H9 (cell line): ENCODE measurements at regions not wholly inside any gene's neighbourhood (a gene's known extent, or its start where the extent isn't known, plus 50 kb on each side); places are given as distances from the start of the nearest gene placed in this dataset.

ENCODE experiments used
- DNase-seq: peaks from one replicate; pipeline ENCODE4 v3.0.0-alpha.2; 2017
- H2AFZ ChIP-seq: one replicate; pipeline ENCODE4 v1.6.1; 2013; ENCODE audit warnings: mild to moderate bottlenecking, low read length, control low read depth, moderate library complexity
- H2AK5ac ChIP-seq: 2 replicates; pipeline ENCODE4 v1.6.1; 2013; ENCODE audit warnings: low read length, control low read depth, mixed read lengths; ENCODE audit not compliant: insufficient read length
- H2BK120ac ChIP-seq: one replicate; pipeline ENCODE4 v1.6.1; 2013; ENCODE audit warnings: low read depth, mild to moderate bottlenecking, low read length, control low read depth, inconsistent platforms; ENCODE audit not compliant: poor library complexity, severe bottlenecking
- H2BK12ac ChIP-seq: 2 replicates; pipeline ENCODE4 v1.6.1; 2013; ENCODE audit warnings: low read length, control low read depth, mixed read lengths, low read depth; ENCODE audit not compliant: insufficient read length
- H2BK15ac ChIP-seq: 2 replicates; pipeline ENCODE4 v1.6.1; 2013; ENCODE audit warnings: low read depth, low read length, control low read depth
- H2BK20ac ChIP-seq: one replicate; pipeline ENCODE4 v1.6.1; 2013; ENCODE audit warnings: low read depth, mild to moderate bottlenecking, low read length, control low read depth, inconsistent platforms; ENCODE audit not compliant: poor library complexity, severe bottlenecking
- H2BK5ac ChIP-seq: 2 replicates; pipeline ENCODE4 v1.6.1; 2013; ENCODE audit warnings: low read length, control low read depth, mixed read lengths; ENCODE audit not compliant: insufficient read length
- H3K14ac ChIP-seq: 2 replicates; pipeline ENCODE4 v1.6.1; 2013; ENCODE audit warnings: low read length, control low read depth; ENCODE audit not compliant: insufficient read depth
- H3K18ac ChIP-seq: 2 replicates; pipeline ENCODE4 v1.6.1; 2013; ENCODE audit warnings: low read depth, mild to moderate bottlenecking, mixed read lengths, low read length, control low read depth; ENCODE audit not compliant: insufficient read length
- H3K23ac ChIP-seq: 2 replicates; pipeline ENCODE4 v1.6.1; 2013; ENCODE audit warnings: low read length, control low read depth, mixed read lengths, low read depth; ENCODE audit not compliant: insufficient read length
- H3K23me2 ChIP-seq: 2 replicates; pipeline ENCODE4 v1.6.1; 2013; ENCODE audit warnings: low read depth, mild to moderate bottlenecking, mixed read lengths, low read length, control low read depth; ENCODE audit not compliant: insufficient read length, poor library complexity, severe bottlenecking
- H3K27ac ChIP-seq: 2 replicates; pipeline ENCODE4 v1.5.1; 2013; ENCODE audit warnings: low read length, control low read depth, mixed read lengths, low read depth; ENCODE audit not compliant: insufficient read length
- H3K27me3 ChIP-seq: 2 replicates; pipeline ENCODE4 v1.6.1; 2013; ENCODE audit warnings: low read length, control low read depth, inconsistent platforms; ENCODE audit not compliant: insufficient read depth
- H3K4ac ChIP-seq: 2 replicates; pipeline ENCODE4 v1.6.1; 2013; ENCODE audit warnings: low read depth, mild to moderate bottlenecking, control low read depth, inconsistent platforms, low read length, moderate library complexity
- H3K4me1 ChIP-seq: 2 replicates; pipeline ENCODE4 v1.6.1; 2013; ENCODE audit warnings: low read length, control low read depth, inconsistent platforms; ENCODE audit not compliant: insufficient read depth
- H3K4me2 ChIP-seq: 2 replicates; pipeline ENCODE4 v1.6.1; 2013; ENCODE audit warnings: low read length, control low read depth, mixed read lengths; ENCODE audit not compliant: insufficient read length, insufficient read depth
- H3K56ac ChIP-seq: 2 replicates; pipeline ENCODE4 v1.6.1; 2013; ENCODE audit warnings: low read depth, mild to moderate bottlenecking, mixed read lengths, low read length, control low read depth; ENCODE audit not compliant: insufficient read length
- H3K79me1 ChIP-seq: 2 replicates; pipeline ENCODE4 v1.6.1; 2013; ENCODE audit warnings: low read depth, mild to moderate bottlenecking, moderate library complexity, low read length, control low read depth, inconsistent platforms; ENCODE audit not compliant: insufficient read depth, poor library complexity, severe bottlenecking
- H3K79me2 ChIP-seq: 2 replicates; pipeline ENCODE4 v1.6.1; 2013; ENCODE audit warnings: low read length, control low read depth, inconsistent platforms; ENCODE audit not compliant: insufficient read depth
- H3K9ac ChIP-seq: 2 replicates; pipeline ENCODE4 v1.6.1; 2013; ENCODE audit warnings: low read length, control low read depth, mixed read lengths; ENCODE audit not compliant: insufficient read length; ENCODE audit errors: extremely low read depth
- H3K9me3 ChIP-seq: one replicate; pipeline ENCODE4 v1.6.1; 2013; ENCODE audit warnings: low read depth, low read length, inconsistent platforms; ENCODE audit not compliant: control insufficient read depth
- H3T11ph ChIP-seq: one replicate; pipeline ENCODE4 v1.6.1; 2013; ENCODE audit warnings: mild to moderate bottlenecking, low read length, control low read depth, inconsistent platforms
- H4K20me1 ChIP-seq: one replicate; pipeline ENCODE4 v1.6.1; 2013; ENCODE audit not compliant: control insufficient read depth, insufficient read length, insufficient read depth
- H4K5ac ChIP-seq: 2 replicates; pipeline ENCODE4 v1.6.1; 2013; ENCODE audit warnings: low read depth, mild to moderate bottlenecking, mixed read lengths, low read length, control low read depth; ENCODE audit not compliant: insufficient read length
- H4K8ac ChIP-seq: replicated peaks from 2 replicates; pipeline ENCODE4 v1.6.1; 2013; ENCODE audit warnings: low read length, control low read depth, mixed read lengths, low read depth; ENCODE audit not compliant: insufficient read length
- H4K91ac ChIP-seq: 2 replicates; pipeline ENCODE4 v1.6.1; 2013; ENCODE audit warnings: low read depth, mild to moderate bottlenecking, moderate library complexity, mixed read lengths, low read length, control low read depth; ENCODE audit not compliant: insufficient read length
- H3K27ac Mint-ChIP-seq, 3 experiments: 2 replicates in 2 of 3; 3 replicates in 1 of 3; pipeline ENCODE4 v1.8.0; 2020 to 2021; ENCODE audit warnings: mixed read lengths in 3 of 3, mild to moderate bottlenecking in 1 of 3, moderate library complexity in 1 of 3
- H3K27me3 Mint-ChIP-seq: 2 replicates; pipeline ENCODE4 v1.8.0; 2021; ENCODE audit warnings: low read depth, mild to moderate bottlenecking, moderate library complexity, mixed read lengths
- H3K36me3 Mint-ChIP-seq, 3 experiments: 2 replicates in 2 of 3; 3 replicates in 1 of 3; pipeline ENCODE4 v1.8.0; 2020 to 2021; ENCODE audit warnings: low read depth in 3 of 3, mixed read lengths in 3 of 3; ENCODE audit not compliant: insufficient read depth in 1 of 3
- H3K4me1 Mint-ChIP-seq, 2 experiments: 2 replicates each; pipeline ENCODE4 v1.8.0; 2020; ENCODE audit warnings: mixed read lengths in 2 of 2
- H3K4me3 Mint-ChIP-seq, 2 experiments: 2 replicates in 1 of 2; 3 replicates in 1 of 2; pipeline ENCODE4 v1.8.0; 2020 to 2021; ENCODE audit warnings: mild to moderate bottlenecking in 2 of 2, mixed read lengths in 2 of 2, moderate library complexity in 1 of 2
- H3K9me3 Mint-ChIP-seq, 2 experiments: 2 replicates in 1 of 2; 3 replicates in 1 of 2; pipeline ENCODE4 v1.8.0; 2020; ENCODE audit warnings: mild to moderate bottlenecking in 2 of 2, mixed read lengths in 2 of 2, moderate library complexity in 1 of 2
- WGBS: extraction: QIAGEN DNeasy Blood & Tissue Kit; methylation state at CpG from one replicate; pipeline ENCODE4 v1.1.7; 2013; ENCODE audit warnings: missing lambda C conversion rate, low lambda C conversion rate, mixed read lengths; ENCODE audit not compliant: insufficient read length; ENCODE audit errors: extremely low coverage; 5-methylcytosine and 5-hydroxymethylcytosine counted together
- TF ChIP-seq, protein P1 (sequence below): fragments of 200-600 bp; sonication (generic); conservative IDR thresholded peaks from 3 replicates; pipeline ENCODE4 v1.8.0; 2021; ENCODE audit warnings: antibody characterized with exemption, mild to moderate bottlenecking

- no peak for DNase-seq
- WGBS = no CpG with 5 or more reads among the region's 1 CpG
- Histone ChIP-seq H4K91ac (no peak overlapping the region), H3K4me2 (no peak overlapping the region), H3K9me3 (no peaks in the 10 kb centered on the region), H4K20me1 (no peaks in the 10 kb centered on the region), H2BK15ac (no peak overlapping the region), H2BK120ac (no peak overlapping the region), H3K18ac (no peak overlapping the region), H3K79me1 (no peaks in the 10 kb centered on the region), H3K23me2 (no peaks in the 10 kb centered on the region), H3K79me2 (no peaks in the 10 kb centered on the region), H3K23ac (no peak overlapping the region), H3K14ac (no peak overlapping the region), H2AK5ac (no peak overlapping the region), H3K56ac (no peak overlapping the region), H2BK5ac (no peak overlapping the region), H3K4me1 (no peaks in the 10 kb centered on the region), H3T11ph (no peak overlapping the region), H2BK20ac (no peak overlapping the region), H3K9ac (no peak overlapping the region), H4K8ac (no peak overlapping the region), H3K4ac (no peak overlapping the region), H2BK12ac (no peak overlapping the region), H3K27ac (no peak overlapping the region), H2AFZ (no peak overlapping the region), H3K27me3 (no peaks in the 10 kb centered on the region), H4K5ac (no peak overlapping the region)
- H3K4me1 Mint-ChIP-seq = peaks cover 6 to 7% of the 10 kb centered on the region in 2 experiments
- no peak overlapping the region for H3K27ac Mint-ChIP-seq
- H3K4me3 Mint-ChIP-seq = no peak overlapping the region
- no peaks in the 10 kb centered on the region for H3K27me3 Mint-ChIP-seq
- TF ChIP-seq, protein P1, sequence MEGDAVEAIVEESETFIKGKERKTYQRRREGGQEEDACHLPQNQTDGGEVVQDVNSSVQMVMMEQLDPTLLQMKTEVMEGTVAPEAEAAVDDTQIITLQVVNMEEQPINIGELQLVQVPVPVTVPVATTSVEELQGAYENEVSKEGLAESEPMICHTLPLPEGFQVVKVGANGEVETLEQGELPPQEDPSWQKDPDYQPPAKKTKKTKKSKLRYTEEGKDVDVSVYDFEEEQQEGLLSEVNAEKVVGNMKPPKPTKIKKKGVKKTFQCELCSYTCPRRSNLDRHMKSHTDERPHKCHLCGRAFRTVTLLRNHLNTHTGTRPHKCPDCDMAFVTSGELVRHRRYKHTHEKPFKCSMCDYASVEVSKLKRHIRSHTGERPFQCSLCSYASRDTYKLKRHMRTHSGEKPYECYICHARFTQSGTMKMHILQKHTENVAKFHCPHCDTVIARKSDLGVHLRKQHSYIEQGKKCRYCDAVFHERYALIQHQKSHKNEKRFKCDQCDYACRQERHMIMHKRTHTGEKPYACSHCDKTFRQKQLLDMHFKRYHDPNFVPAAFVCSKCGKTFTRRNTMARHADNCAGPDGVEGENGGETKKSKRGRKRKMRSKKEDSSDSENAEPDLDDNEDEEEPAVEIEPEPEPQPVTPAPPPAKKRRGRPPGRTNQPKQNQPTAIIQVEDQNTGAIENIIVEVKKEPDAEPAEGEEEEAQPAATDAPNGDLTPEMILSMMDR = no peak
- no peaks in the 10 kb centered on the region for H3K9me3 Mint-ChIP-seq
- H3K36me3 Mint-ChIP-seq = no peaks in the 10 kb centered on the region
These were observed 492.0 kb upstream of the JAG1 start for GRCh38 chr20:11165789-11166188.
